Caco-2 (cell line): ENCODE measurements at regions not wholly inside any gene's neighbourhood (a gene's known extent, or its start where the extent isn't known, plus 50 kb on each side); places are given as distances from the start of the nearest gene placed in this dataset.

Experiments used
- BruUV-seq: library from RNA; stranded (reverse); fragments of 400-500 nt; replicated peaks from 2 replicates; lab custom pipeline; 2021; lab: Mats Ljungman, UMichigan
- CTCF ChIA-PET: fragments of 300-600 bp; sonication (Branson Sonifier 250); formaldehyde crosslinking; loops from one replicate; lab custom pipeline; 2022; ENCODE audit warnings: antibody characterized with exemption; lab: Charles Lee
- POLR2A ChIA-PET: fragments of 300-600 bp; sonication (Branson Sonifier 250); formaldehyde crosslinking; loops from one replicate; lab custom pipeline; 2022; ENCODE audit warnings: antibody characterized with exemption; lab: Charles Lee
- DNase-seq, 2 experiments: peaks; one replicate each; pipeline versions ENCODE4 v3.0.0 to v3.0.0-alpha.2; 2020 to 2022
- H3K27me3 ChIP-seq: replicated peaks from 2 replicates; pipeline ENCODE4 v1.6.0; 2011; ENCODE audit warnings: low read length; ENCODE audit not compliant: control insufficient read depth, insufficient read depth
- H3K36me3 ChIP-seq: 2 replicates; pipeline ENCODE4 v1.5.1; 2011; ENCODE audit warnings: low read length; ENCODE audit not compliant: control insufficient read depth, insufficient read depth
- H3K4me1 ChIP-seq: fragments of 250-450 bp; sonication (Bioruptor Pico); 2 replicates; pipeline ENCODE4 v1.5.1; 2020; ENCODE audit warnings: mild to moderate bottlenecking
- H3K4me3 ChIP-seq: 2 replicates; pipeline ENCODE4 v1.5.1; 2011; ENCODE audit warnings: low read depth, mild to moderate bottlenecking, control low read depth, low read length
- H3K9me3 ChIP-seq: fragments of 250-450 bp; sonication (Bioruptor Pico); 2 replicates; pipeline ENCODE4 v1.5.1; 2020; ENCODE audit warnings: mild to moderate bottlenecking, moderate library complexity
- H3K27ac Mint-ChIP-seq: one replicate; pipeline ENCODE4 v1.8.0; 2022; ENCODE audit warnings: mixed read lengths; ENCODE audit not compliant: unreplicated experiment
- H3K27me3 Mint-ChIP-seq: one replicate; pipeline ENCODE4 v1.8.0; 2022; ENCODE audit warnings: mixed read lengths; ENCODE audit not compliant: insufficient read depth, unreplicated experiment
- H3K36me3 Mint-ChIP-seq: one replicate; pipeline ENCODE4 v1.8.0; 2022; ENCODE audit warnings: mild to moderate bottlenecking, mixed read lengths; ENCODE audit not compliant: insufficient read depth, unreplicated experiment
- H3K4me1 Mint-ChIP-seq: one replicate; pipeline ENCODE4 v1.8.0; 2022; ENCODE audit warnings: low read depth, mixed read lengths; ENCODE audit not compliant: unreplicated experiment
- H3K4me3 Mint-ChIP-seq: one replicate; pipeline ENCODE4 v1.8.0; 2022; ENCODE audit warnings: mild to moderate bottlenecking, moderate library complexity, mixed read lengths; ENCODE audit not compliant: unreplicated experiment
- H3K9me3 Mint-ChIP-seq: one replicate; pipeline ENCODE4 v1.8.0; 2022; ENCODE audit warnings: mixed read lengths; ENCODE audit not compliant: unreplicated experiment
- intact Hi-C: fragments of 100-400 bp; cut with micrococcal nuclease; formaldehyde crosslinking; loops from one replicate; pipeline ENCODE4 v1.10.0; 2022; ENCODE audit not compliant: unreplicated experiment
- TF ChIP-seq, protein P1 (sequence below), 2 experiments: fragments of 200-600 bp in 1 of 2; IDR thresholded peaks; 1 replicate in 1 of 2; 2 replicates in 1 of 2; pipeline versions ENCODE4 v1.5.1 to v1.8.0; 2011 to 2022; ENCODE audit warnings: antibody characterized with exemption in 1 of 2, control low read depth in 1 of 2, inconsistent platforms in 1 of 2, low read depth in 1 of 2, low read length in 1 of 2, mild to moderate bottlenecking in 1 of 2, moderate library complexity in 1 of 2; ENCODE audit not compliant: insufficient read depth in 1 of 2, severe bottlenecking in 1 of 2, unreplicated experiment in 1 of 2

DNA sequence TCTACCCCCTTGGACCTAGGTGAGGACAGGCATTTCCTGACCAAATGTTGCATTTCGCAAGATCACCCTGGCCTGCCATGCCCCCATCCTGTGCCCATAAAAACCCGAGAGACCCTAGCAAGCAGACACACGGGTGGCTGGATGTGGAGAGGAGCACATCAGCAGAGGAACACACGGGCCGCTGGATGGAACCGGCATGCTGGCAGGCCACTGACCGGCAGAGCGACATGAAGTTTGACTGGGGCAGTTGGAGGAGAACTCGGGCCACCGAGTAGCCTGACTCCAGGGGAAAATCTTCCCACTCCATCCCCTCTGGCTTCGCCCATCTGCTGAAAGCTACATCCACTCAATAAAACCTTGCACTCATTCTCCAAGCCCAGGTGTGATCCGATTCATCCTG, 329.3 kb downstream of the FGF9 start:
- Histone ChIP-seq H3K4me3 (no peak overlapping the region), H3K4me1 (no peaks in the 10 kb centered on the region), H3K27me3 (no peaks in the 10 kb centered on the region; the same call in 1 of the 2 replicates), H3K36me3 (no peaks in the 10 kb centered on the region), H3K9me3 (no peaks in the 10 kb centered on the region)
- no peak overlapping the region for H3K4me3 Mint-ChIP-seq
- no peaks in the 10 kb centered on the region for H3K36me3 Mint-ChIP-seq
- peaks cover 8% of the 10 kb centered on the region for H3K27me3 Mint-ChIP-seq
- intact Hi-C loops: no loop called here
- H3K27ac Mint-ChIP-seq: no peak overlapping the region
- BruUV-seq: no TSS peak
- POLR2A ChIA-PET: no interaction called here
- DNase-seq: no peak
- H3K4me1 Mint-ChIP-seq: no peaks in the 10 kb centered on the region
- no peaks in the 10 kb centered on the region for H3K9me3 Mint-ChIP-seq
- CTCF ChIA-PET: no interaction called here
- TF ChIP-seq, protein P1, sequence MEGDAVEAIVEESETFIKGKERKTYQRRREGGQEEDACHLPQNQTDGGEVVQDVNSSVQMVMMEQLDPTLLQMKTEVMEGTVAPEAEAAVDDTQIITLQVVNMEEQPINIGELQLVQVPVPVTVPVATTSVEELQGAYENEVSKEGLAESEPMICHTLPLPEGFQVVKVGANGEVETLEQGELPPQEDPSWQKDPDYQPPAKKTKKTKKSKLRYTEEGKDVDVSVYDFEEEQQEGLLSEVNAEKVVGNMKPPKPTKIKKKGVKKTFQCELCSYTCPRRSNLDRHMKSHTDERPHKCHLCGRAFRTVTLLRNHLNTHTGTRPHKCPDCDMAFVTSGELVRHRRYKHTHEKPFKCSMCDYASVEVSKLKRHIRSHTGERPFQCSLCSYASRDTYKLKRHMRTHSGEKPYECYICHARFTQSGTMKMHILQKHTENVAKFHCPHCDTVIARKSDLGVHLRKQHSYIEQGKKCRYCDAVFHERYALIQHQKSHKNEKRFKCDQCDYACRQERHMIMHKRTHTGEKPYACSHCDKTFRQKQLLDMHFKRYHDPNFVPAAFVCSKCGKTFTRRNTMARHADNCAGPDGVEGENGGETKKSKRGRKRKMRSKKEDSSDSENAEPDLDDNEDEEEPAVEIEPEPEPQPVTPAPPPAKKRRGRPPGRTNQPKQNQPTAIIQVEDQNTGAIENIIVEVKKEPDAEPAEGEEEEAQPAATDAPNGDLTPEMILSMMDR (IDR thresholded peaks at IDR 0.05; ENCODE audit: insufficient read depth in 1 of 2, low read depth in 1 of 2, low read length in 1 of 2, severe bottlenecking in 1 of 2, unreplicated experiment in 1 of 2): no peak

- ChIA-PET CTCF (no interaction called here), POLR2A (no interaction called here)
- Mint-ChIP-seq H3K27me3 (peaks cover 8% of the 10 kb centered on the region), H3K36me3 (no peaks in the 10 kb centered on the region), H3K4me1 (no peaks in the 10 kb centered on the region), H3K9me3 (no peaks in the 10 kb centered on the region), H3K27ac (no peak overlapping the region), H3K4me3 (no peak overlapping the region)
- no TSS peak for BruUV-seq
- TF ChIP-seq, protein P1 (IDR thresholded peaks at IDR 0.05; ENCODE audit: insufficient read depth in 1 of 2, low read depth in 1 of 2, low read length in 1 of 2, severe bottlenecking in 1 of 2, unreplicated experiment in 1 of 2): no peak
- DNase-seq: no peak
- no peaks in the 10 kb centered on the region for H3K36me3 ChIP-seq
- no peaks in the 10 kb centered on the region; the same call in 1 of the 2 replicates for H3K27me3 ChIP-seq
- H3K4me1 ChIP-seq: no peaks in the 10 kb centered on the region
- no peaks in the 10 kb centered on the region for H3K9me3 ChIP-seq
- H3K4me3 ChIP-seq: no peak overlapping the region
- intact Hi-C loops: no loop called here
Observed at GRCh38 chr13:22001336-22001735, 330.5 kb downstream of the FGF9 start.

- H3K36me3 ChIP-seq: no peaks in the 10 kb centered on the region
- no peaks in the 10 kb centered on the region; the same call in 1 of the 2 replicates for H3K27me3 ChIP-seq
- Mint-ChIP-seq H3K4me3 (no peak overlapping the region), H3K36me3 (no peaks in the 10 kb centered on the region), H3K9me3 (peaks cover 4% of the 10 kb centered on the region), H3K27me3 (peaks cover 5% of the 10 kb centered on the region), H3K27ac (no peak overlapping the region), H3K4me1 (no peaks in the 10 kb centered on the region)
- no peak overlapping the region for H3K4me3 ChIP-seq
- CTCF ChIA-PET: no interaction called here
- POLR2A ChIA-PET: no interaction called here
- H3K4me1 ChIP-seq: no peaks in the 10 kb centered on the region
- DNase-seq: no peak
- no peaks in the 10 kb centered on the region; the same call in 1 of the 2 replicates for H3K9me3 ChIP-seq
- TF ChIP-seq, protein P1 (IDR thresholded peaks at IDR 0.05; ENCODE audit: insufficient read depth in 1 of 2, low read depth in 1 of 2, low read length in 1 of 2, severe bottlenecking in 1 of 2, unreplicated experiment in 1 of 2): no peak
- BruUV-seq: no TSS peak
- intact Hi-C loops: no loop called here
Observed at GRCh38 chr13:22002893-22003292, 332.0 kb downstream of the FGF9 start.
